HG03565 (cell line): ENCODE measurements at regions not wholly inside any gene's neighbourhood (a gene's known extent, or its start where the extent isn't known, plus 50 kb on each side); places are given as distances from the start of the nearest gene placed in this dataset.

Experiments
- ATAC-seq: cut with Tn5 transposase; IDR thresholded peaks from one replicate; pipeline ENCODE4 v1.9.1; 2021; ENCODE audit warnings: mild to moderate bottlenecking, moderate library complexity; ENCODE audit not compliant: unreplicated experiment

- ATAC-seq, result no peak
Measured at GRCh38 chr3:18008706-18009368, 266.4 kb upstream of the TBC1D5 start.

- ATAC-seq, result no peak
Measured at GRCh38 chr3:18007980-18008379, 265.5 kb upstream of the TBC1D5 start.

- no peak for ATAC-seq
Measured at GRCh38 chr3:17995769-17996168, 253.3 kb upstream of the TBC1D5 start.

- no peak for ATAC-seq
Measured at GRCh38 chr3:17994167-17994566, 251.7 kb upstream of the TBC1D5 start.

- no peak for ATAC-seq
Measured at GRCh38 chr3:17990390-17990789, 248.0 kb upstream of the TBC1D5 start.

GRCh38 chr3:17986348-17986816 is 244.0 kb upstream of the TBC1D5 start:
- ATAC-seq, result no peak

GRCh38 chr3:17985658-17986347 is 243.4 kb upstream of the TBC1D5 start:
- ATAC-seq, result no peak

- no peak for ATAC-seq
Measured at GRCh38 chr3:17983106-17983505, 240.7 kb upstream of the TBC1D5 start.

GRCh38 chr3:17982211-17982880 is 239.9 kb upstream of the TBC1D5 start:
- ATAC-seq, result no peak

GRCh38 chr3:17980863-17981262 is 238.4 kb upstream of the TBC1D5 start:
- ATAC-seq, result no peak

GRCh38 chr3:17979911-17980310 is 237.5 kb upstream of the TBC1D5 start:
- no peak for ATAC-seq

GRCh38 chr3:17979252-17979651 is 236.8 kb upstream of the TBC1D5 start:
- ATAC-seq, result no peak

GRCh38 chr3:17974206-17974841 is 231.9 kb upstream of the TBC1D5 start:
- ATAC-seq, result no peak

GRCh38 chr3:17972959-17973906 is 230.8 kb upstream of the TBC1D5 start:
- no peak for ATAC-seq

- ATAC-seq, result no peak
Measured at GRCh38 chr3:17972476-17972875, 230.0 kb upstream of the TBC1D5 start.

- no peak for ATAC-seq
Measured at GRCh38 chr3:17972030-17972429, 229.6 kb upstream of the TBC1D5 start.

- ATAC-seq, result no peak
Measured at GRCh38 chr3:17969985-17970568, 227.6 kb upstream of the TBC1D5 start.

GRCh38 chr3:17969244-17969643 is 226.8 kb upstream of the TBC1D5 start:
- no peak for ATAC-seq

GRCh38 chr3:17967953-17968607 is 225.6 kb upstream of the TBC1D5 start:
- ATAC-seq, result no peak

- no peak for ATAC-seq
Measured at GRCh38 chr3:17967111-17967510, 224.7 kb upstream of the TBC1D5 start.
